Body of pancreas (tissue), 4 donors: ENCODE measurements at regions not wholly inside any gene's neighbourhood (a gene's known extent, or its start where the extent isn't known, plus 50 kb on each side); places are given as distances from the start of the nearest gene placed in this dataset.

ENCODE experiments used
- CTCF ChIP-seq, 7 experiments: fragments of 450-650 bp in 4 of 7; fragments of 200-600 bp in 3 of 7; sonication (generic) in 3 of 7; IDR thresholded peaks; one replicate each; pipeline ENCODE4 v1.5.1; 2016 to 2019; ENCODE audit warnings: antibody characterized with exemption in 7 of 7
- POLR2A ChIP-seq, 3 donors: fragments of 450-650 bp; IDR thresholded peaks; one replicate each; pipeline ENCODE4 v1.6.1; 2016; ENCODE audit warnings: antibody characterized with exemption in 3 of 3, mild to moderate bottlenecking in 2 of 3

- TF ChIP-seq CTCF (IDR thresholded peaks at IDR 0.05): no peak
- no peak for TF ChIP-seq POLR2A (IDR thresholded peaks at IDR 0.05)
These were observed 172.3 kb downstream of the TRIM27 start for GRCh38 chr6:28751514-28751913.
